Panc1 (cell line): ENCODE measurements at regions not wholly inside any gene's neighbourhood (a gene's known extent, or its start where the extent isn't known, plus 50 kb on each side); places are given as distances from the start of the nearest gene placed in this dataset.

Experiments used
- POLR2AphosphoS5 ChIP-seq: IDR thresholded peaks from 2 replicates; pipeline ENCODE4 v1.6.1; 2012; ENCODE audit warnings: mild to moderate bottlenecking, low read depth, low read length, moderate library complexity
- TCF7L2 ChIP-seq: IDR thresholded peaks from 2 replicates; pipeline ENCODE4 v1.6.1; 2011; ENCODE audit warnings: mild to moderate bottlenecking, low read depth, low read length, inconsistent platforms
- TF ChIP-seq, protein P1 (sequence below): fragments of 450-650 bp; IDR thresholded peaks from 2 replicates; pipeline ENCODE4 v1.5.1; 2017; ENCODE audit warnings: mild to moderate bottlenecking
- TF ChIP-seq, protein P2 (sequence below), 2 experiments: IDR thresholded peaks; 2 replicates each; pipeline ENCODE4 v1.6.1; 2011 to 2012; ENCODE audit warnings: low read depth in 2 of 2, control low read depth in 1 of 2, low read length in 1 of 2, mild to moderate bottlenecking in 1 of 2, moderate library complexity in 1 of 2; ENCODE audit not compliant: insufficient read depth in 1 of 2

DNA sequence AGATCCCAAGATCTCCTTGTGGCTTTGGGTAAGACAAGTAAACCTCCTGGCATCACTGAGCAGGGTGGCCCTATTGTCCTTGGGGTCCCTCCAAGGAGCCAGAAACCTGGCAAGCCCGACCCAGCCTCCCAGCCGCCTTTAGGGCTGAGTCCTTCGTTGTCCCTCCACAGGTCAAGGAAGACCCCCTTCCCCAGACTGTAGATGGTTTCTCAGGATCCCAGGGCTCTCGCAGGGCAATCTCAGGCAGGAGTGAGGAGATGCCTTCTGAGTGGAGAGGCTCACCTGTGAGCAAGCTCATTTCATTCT lies 71.6 kb upstream of the CSF3R start:
- TF ChIP-seq, protein P1, sequence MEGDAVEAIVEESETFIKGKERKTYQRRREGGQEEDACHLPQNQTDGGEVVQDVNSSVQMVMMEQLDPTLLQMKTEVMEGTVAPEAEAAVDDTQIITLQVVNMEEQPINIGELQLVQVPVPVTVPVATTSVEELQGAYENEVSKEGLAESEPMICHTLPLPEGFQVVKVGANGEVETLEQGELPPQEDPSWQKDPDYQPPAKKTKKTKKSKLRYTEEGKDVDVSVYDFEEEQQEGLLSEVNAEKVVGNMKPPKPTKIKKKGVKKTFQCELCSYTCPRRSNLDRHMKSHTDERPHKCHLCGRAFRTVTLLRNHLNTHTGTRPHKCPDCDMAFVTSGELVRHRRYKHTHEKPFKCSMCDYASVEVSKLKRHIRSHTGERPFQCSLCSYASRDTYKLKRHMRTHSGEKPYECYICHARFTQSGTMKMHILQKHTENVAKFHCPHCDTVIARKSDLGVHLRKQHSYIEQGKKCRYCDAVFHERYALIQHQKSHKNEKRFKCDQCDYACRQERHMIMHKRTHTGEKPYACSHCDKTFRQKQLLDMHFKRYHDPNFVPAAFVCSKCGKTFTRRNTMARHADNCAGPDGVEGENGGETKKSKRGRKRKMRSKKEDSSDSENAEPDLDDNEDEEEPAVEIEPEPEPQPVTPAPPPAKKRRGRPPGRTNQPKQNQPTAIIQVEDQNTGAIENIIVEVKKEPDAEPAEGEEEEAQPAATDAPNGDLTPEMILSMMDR = no peak
- TF ChIP-seq, protein P2, sequence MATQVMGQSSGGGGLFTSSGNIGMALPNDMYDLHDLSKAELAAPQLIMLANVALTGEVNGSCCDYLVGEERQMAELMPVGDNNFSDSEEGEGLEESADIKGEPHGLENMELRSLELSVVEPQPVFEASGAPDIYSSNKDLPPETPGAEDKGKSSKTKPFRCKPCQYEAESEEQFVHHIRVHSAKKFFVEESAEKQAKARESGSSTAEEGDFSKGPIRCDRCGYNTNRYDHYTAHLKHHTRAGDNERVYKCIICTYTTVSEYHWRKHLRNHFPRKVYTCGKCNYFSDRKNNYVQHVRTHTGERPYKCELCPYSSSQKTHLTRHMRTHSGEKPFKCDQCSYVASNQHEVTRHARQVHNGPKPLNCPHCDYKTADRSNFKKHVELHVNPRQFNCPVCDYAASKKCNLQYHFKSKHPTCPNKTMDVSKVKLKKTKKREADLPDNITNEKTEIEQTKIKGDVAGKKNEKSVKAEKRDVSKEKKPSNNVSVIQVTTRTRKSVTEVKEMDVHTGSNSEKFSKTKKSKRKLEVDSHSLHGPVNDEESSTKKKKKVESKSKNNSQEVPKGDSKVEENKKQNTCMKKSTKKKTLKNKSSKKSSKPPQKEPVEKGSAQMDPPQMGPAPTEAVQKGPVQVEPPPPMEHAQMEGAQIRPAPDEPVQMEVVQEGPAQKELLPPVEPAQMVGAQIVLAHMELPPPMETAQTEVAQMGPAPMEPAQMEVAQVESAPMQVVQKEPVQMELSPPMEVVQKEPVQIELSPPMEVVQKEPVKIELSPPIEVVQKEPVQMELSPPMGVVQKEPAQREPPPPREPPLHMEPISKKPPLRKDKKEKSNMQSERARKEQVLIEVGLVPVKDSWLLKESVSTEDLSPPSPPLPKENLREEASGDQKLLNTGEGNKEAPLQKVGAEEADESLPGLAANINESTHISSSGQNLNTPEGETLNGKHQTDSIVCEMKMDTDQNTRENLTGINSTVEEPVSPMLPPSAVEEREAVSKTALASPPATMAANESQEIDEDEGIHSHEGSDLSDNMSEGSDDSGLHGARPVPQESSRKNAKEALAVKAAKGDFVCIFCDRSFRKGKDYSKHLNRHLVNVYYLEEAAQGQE (IDR thresholded peaks at IDR 0.05; ENCODE audit: insufficient read depth in 1 of 2, low read depth in 2 of 2, low read length in 1 of 2) = no peak
- TF ChIP-seq POLR2AphosphoS5 (no peak), TCF7L2 (no peak)
